Hippocampal formation (tissue), 2 donors: ENCODE measurements at regions not wholly inside any gene's neighbourhood (a gene's known extent, or its start where the extent isn't known, plus 50 kb on each side); places are given as distances from the start of the nearest gene placed in this dataset.
"Not testable (repeated sequence)": the region's sequence is repeated elsewhere in the genome, so short reads cannot be mapped to it uniquely, and the experiment has no call there.

Experiments
- DNase-seq, 2 donors: peaks; one replicate each; lab custom pipeline; 2025; lab: John Stamatoyannopoulos, UW

GRCh38 chr11:115630214-115630613 is 126.0 kb upstream of the CADM1 start:
- DNase-seq, result no peak

DNA sequence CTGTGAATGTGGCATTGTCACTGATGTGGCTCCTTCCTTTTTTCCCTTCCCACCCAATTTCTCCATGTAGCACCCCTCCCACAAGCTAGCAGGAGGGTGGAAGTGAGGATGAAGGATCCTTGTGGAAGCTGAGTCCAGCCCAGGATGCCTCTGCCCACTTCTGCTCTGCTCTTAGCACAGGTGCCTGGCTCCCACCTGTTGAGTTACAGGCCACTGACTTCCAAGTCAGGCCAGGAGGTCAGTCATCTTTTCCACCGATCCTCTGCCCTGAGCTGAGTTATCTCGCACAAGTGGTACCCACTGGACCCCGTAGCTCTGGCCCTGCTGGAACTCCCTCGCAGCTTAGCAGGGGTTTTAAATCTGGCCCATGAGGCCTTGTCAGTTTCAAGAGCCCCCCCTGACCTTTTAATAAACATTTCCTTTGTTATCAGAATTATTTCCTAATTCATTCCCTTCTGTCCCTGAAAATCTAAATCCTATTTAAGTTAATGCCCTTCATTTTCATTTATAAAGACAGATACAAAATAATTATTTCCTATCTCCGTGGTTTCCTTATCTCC is 125.3 kb upstream of the CADM1 start:
- DNase-seq, result no peak

DNA sequence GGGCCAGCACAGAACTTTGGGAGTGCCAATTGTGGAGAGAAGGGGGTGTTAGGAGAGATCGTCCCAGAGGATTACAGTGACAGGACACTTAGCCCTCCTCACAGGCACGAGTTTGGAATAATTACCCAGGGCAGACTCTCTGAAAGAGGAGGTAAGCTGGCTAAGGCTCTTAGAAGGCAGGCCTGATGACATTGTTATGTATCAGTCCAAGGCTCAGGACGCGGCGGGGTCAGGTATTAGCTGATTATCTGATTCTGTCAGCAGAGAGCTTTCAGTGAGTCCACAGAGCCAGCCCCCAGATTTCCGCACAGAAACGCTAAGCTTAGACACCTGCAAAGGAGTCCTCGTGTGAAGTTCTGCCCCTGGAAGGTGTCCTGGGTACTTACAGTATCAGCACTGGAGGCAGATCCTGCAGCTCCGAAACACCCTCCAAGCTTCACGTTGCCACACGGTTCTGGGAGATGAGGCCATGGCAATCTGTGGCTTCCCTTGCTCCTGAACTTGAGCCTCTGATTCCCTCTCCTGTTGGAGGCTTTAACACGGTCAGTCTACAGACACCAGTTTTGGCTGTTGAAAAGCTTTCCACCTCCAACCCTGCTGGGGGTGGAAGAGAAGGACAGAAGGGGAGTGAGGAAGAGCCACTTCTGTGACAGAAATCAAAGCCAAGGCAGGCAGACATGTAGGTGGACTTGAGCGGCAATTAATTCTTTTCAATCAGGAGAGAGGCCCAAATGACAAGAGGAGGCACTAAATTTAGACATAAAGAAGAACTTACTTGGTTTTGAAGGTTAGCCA is 123.6 kb upstream of the CADM1 start:
- no peak for DNase-seq

DNA sequence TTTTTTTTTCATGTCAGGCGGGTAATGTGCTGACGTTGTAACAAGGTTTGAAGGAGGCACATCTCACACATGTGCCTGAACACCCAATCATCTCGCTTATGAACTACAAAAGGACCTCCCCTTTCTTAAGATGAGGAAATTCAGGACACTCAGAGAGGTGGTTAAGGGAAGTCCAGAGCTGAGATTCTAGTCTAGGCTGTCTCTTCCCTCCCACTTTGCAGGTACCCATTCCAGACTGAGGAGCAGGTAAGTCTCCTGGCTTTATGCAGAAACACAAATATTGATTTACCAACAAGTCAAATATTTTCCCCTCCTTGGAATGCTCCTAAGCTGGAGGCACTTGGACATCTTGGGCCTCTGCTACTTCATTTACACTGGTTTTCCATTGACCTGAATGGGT is 122.9 kb upstream of the CADM1 start:
- no peak for DNase-seq

GRCh38 chr11:115626414-115626813 is 122.2 kb upstream of the CADM1 start:
- DNase-seq, result no peak

- DNase-seq, result no peak
Observed at GRCh38 chr11:115625502-115625901, 121.3 kb upstream of the CADM1 start.

DNA sequence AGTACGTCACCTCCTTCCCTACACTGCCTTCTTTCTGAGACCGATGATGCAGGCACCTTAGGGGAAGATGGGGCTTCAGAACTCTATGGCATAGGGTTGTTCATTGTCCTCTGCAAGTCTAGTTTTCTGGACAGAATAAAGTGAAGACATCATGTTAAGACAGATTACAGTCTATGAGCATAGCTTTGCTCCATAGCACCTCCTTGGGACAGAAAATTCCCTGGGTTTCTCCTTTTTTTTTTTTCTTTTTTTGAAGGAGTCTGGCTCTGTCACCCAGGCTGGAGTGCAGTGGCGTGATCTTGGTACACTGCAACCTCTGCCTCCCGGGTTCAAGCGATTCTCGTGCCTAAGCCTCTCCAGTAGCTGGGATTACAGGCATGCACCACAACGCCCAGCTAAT is 119.8 kb upstream of the CADM1 start:
- DNase-seq, result no peak

DNA sequence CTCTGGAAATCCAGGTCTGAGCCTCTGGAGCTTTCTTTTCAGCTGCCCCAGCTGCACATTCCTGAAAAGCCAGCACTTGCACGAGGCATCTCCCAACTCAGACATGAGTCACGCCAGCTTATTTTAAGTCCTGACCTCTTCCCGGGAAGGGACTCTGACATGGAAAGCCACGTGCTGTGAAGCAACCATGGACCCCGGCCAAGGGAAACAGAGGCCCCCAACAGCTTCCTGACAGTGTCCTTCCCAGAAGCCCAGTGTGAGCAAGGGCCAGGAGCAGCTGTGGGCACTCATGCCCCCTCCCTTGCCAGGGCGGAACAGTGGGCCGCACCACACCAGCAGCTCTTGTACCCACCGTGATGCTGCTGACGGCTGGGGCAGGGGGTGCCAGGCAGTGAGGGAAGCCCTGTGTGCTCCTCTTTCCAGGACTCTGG is 118.8 kb upstream of the CADM1 start:
- DNase-seq, result no peak

DNA sequence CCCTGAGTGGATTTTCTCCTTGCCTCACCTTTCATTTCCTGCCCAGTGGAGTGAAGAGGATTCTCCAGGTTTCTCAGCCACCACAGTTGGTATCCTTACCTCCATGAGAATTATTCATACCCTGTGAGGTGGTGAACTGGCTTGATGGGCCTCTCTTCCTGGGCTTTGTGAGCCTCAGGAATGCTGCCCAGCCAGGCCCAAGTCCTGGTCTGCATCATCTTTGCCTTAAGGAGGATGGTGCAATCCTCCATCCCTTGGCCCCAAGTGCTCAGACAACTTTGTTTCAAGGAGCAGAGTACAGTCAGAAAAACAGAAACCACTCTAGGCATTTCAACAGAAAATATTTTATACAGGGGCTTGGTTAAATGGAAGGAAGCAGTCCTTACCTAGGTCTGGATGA is 114.2 kb upstream of the CADM1 start:
- DNase-seq, result no peak

- DNase-seq, result no peak
Observed at GRCh38 chr11:115617767-115618166, 113.6 kb upstream of the CADM1 start.

DNA sequence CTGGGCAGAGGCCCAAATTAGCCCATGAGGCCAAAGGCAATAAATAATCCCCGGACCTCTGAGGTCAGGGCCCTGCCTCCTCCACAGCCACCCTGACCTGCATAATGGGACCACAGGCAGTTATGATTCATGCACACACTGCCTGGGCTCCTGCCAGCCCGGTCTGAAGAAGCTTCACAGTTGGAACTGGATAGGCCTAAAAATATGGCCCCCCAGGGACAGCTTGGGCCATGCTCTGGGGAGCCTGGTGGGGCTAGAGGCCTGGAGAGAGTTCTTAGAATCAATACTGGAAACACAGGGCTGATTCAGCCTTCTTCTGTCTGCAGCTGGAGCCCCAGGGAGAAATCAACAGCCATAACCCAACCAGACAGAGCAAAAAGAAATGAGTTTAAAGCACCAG is 112.8 kb upstream of the CADM1 start:
- no peak for DNase-seq

DNA sequence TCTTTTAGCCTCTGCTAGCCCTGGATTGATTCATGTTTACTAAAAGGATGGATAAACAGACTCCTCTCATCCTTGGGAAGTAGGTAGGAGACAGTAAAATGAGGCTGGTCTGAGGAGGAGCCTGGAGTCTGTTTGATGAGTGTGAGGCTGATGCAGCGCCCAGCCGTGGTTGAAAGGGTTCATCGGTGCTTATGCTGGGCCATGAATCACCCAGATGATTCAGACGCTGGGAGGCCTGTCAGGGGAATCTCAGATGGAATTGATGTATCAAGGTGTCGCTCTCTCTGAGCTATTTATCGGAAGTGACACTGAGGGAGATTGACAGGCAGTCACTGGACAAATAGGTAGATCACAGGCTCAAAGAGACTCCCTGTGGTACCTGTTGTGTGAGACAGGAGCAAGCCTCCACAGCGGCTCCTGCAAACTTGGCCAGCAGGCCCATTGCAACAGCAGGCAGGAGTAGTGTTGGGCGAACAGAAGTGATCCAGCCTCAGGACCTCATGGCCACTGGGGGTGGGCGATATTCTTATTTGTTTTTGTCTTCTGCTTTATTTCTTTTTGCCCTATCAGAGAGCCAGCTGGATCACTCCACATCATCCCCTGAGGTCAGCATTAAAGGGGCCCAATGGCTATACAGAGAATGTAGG is 109.9 kb upstream of the CADM1 start:
- DNase-seq, result no peak

DNA sequence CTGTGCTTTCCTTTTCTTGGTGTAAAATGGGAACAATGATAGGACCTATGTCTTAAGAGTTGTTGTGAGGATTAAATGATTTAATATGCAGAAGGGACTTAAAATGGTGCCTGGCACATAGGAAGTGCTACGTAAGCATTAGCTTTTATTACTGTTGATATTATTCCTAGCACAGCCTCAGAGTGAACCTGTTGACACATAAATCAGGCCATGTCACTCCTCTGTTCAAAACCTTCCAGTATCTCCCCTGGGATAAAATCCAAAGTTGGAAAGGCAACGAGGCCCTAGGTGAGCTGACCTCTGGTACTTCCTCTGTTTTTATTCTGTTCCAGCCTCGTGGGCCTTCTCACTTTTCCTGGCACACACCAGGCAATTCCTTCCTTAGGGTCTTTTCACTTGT is 108.8 kb upstream of the CADM1 start:
- DNase-seq, result no peak

GRCh38 chr11:115612046-115612730 is 108.0 kb upstream of the CADM1 start:
- DNase-seq, result no peak

DNA sequence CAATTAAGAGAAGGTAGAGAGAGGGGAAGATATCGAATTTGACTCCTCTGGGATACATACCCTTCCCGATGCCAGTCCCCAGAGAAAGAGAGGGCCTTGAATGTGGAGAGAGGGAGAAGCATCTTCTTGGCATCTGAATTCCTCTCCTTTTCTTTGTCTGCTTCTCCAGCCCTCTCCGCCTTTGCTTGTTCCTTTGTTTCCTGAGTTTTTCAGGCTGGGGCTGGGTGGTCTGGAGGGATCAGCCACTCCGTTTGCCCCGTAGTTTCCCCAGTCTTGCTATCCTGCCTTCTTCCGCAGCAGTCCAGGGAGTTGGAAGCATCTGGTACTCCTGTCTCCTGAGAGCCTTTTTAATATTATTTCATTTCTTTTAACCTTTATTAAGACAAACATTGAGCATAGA is 107.1 kb upstream of the CADM1 start:
- no peak for DNase-seq

DNA sequence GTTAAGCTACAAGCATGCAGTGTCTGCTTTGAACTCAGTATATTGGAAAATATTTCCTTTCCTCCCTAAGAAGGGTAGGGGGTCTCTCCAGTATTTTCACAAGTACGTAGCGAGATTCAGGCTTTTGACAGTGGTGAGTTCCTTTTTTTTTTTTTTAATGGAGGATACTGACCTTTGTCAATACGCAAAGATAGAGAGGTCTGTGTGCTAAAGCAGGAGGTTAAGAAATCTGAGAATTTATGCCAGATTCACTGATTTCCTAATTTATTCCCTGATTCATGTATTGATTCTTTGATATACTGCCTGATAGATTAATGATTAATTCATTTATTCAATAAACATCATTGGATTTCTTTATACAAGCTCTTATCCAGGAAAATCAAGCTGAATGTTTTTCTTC is 106.7 kb upstream of the CADM1 start:
- no peak for DNase-seq

- not testable (repeated sequence) for DNase-seq
Observed at GRCh38 chr11:115610234-115610633, 106.0 kb upstream of the CADM1 start.

GRCh38 chr11:115608976-115609375 is 104.8 kb upstream of the CADM1 start:
- DNase-seq, result no peak

DNA sequence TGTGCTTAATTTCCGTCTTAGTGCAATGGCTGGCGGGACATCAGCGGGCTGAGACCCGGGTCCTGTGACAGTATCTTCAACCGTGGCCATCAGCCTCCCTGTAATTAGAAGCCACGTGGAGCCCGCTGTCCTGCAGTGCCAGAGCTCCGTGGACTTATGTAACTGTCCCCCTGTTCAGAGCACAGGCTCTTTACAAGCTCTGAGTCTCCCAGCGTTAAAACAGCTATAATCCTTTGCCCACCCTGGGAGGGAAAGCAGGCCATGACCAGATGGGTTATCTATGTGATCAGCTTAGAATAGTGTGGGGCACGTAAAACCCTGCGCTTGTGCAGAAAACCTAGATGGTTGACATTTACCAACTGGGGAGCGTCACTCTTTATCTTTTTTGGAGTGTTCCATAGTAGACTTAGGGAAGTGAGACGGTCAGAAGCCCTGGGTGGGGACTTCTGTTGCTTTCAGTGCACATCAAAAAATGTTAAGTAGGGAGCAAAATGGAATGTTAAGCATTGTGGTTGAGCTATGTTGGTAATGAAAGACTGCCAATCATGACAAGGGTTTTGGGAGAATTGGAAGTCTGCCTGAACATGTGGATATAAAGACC is 103.5 kb upstream of the CADM1 start:
- DNase-seq, result no peak

DNA sequence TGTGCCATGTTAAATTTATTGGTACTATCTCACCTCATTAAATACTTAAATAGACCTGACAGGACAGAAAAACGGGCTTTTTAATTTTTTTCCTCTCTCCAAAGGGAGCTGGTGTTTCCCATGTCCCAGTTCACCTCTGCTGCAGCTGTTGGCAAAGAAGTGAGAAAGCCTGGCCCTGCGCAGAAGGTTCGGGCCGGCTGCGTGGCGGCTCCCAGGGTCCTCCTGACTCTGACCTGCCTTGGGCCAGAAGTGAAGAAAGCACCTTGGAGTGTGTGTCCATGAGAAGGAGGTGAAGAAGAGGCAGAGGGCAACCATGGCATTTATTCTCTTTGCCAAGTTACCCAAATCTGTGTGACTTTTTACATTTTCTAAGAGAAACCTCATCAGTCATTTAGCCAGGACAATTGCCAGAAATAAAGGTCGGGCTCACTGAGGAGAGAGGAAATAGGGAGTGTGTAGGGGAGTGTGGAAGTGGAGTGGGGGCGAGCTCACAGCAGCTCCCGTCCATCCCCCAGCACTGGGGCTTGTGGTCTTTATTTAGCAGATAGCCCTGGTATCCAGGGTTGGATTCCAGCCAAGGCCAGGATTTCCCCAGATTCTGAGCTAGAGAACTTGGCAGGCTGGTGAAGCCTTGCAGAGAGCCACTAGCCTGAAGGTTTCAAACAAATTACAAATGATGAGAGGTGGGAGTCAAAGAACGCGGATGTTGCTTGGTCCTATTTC is 102.4 kb upstream of the CADM1 start:
- DNase-seq, result peak in 1 of 2 donors; percentile 14

DNA sequence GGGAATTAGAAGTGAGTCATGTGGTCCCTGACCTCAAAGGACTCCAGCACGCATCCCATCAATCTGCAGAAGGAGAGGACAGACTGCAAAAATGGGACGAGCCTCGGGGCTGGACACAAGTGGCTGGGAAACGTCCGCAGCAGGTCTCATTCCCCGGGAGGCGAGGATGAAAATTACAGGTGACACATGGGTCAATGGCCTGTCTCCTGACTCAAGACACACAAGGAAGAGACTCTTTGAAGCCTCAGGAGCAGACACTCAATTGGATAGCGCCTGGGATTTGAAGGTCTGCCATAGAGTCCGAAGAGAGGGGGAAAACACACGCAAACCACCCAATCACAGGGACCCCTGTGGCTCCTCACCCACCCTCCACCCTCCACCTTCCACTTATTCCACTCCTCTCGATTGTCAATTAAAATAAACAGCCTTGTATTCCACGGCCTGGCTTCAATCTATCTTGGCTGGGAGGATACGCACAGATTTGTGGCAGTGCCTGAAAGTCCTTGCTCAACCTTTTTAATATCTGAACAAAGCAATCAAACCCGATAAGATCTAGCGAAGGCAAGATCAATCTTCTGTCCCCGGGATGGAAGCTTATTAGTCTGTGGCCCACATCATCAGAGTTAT is 101.8 kb upstream of the CADM1 start:
- no peak for DNase-seq
